HFF-Myc (cell line): ENCODE measurements at regions not wholly inside any gene's neighbourhood (a gene's known extent, or its start where the extent isn't known, plus 50 kb on each side); places are given as distances from the start of the nearest gene placed in this dataset.

Experiments used
- DNase-seq: peaks from one replicate; pipeline ENCODE4 v3.0.0-alpha.2; 2011; ENCODE audit warnings: low read depth; ENCODE audit errors: extremely low read depth
- H3K4me3 ChIP-seq: replicated peaks from 2 replicates; pipeline ENCODE4 v1.5.1; 2011; ENCODE audit warnings: low read depth, mild to moderate bottlenecking, control low read depth, low read length
- CTCF ChIP-seq: IDR thresholded peaks from 2 replicates; pipeline ENCODE4 v1.5.1; 2012; ENCODE audit warnings: mild to moderate bottlenecking, low read depth, low read length, control low read depth; ENCODE audit errors: missing control alignments

- no peak for DNase-seq
- no peak for TF ChIP-seq CTCF
- no peak overlapping the region for H3K4me3 ChIP-seq
Measured at GRCh38 chr15:35301088-35301487, 216.0 kb upstream of the NANOGP8 start.

DNA sequence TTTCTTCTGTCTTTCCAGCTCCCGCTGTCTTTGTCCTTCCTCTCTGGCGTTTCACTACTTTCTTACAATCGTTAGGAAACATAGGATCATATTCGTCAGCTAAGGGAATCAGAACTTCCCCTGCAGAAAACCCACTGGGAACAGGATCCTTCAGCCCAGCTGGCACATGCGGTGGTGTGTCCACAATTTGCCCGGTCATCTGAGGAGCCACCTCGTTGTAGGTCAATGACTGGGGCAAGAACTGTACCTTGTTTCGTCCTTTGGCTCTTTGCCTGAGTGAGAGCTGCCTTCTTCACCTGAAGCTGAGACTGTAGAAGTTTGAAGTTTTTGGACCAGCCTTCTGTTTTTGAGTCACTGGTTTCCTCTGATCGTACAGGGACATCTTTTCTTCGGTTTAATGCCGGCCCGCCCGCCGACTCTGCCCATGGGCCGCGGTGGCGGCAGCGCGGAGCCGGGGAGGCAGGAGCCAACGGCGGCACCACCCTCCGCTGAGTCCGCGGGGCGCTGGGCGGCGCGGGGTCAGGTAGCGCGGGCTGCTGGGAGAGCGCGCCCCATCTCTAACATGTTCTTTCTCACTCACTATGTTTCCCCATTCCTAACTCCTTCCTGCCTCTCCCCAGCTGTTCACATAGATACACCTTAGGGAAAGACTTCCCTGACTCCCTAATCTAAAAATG lies 214.1 kb upstream of the NANOGP8 start:
- H3K4me3 ChIP-seq, result no peak overlapping the region
- TF ChIP-seq CTCF, result no peak
- no peak for DNase-seq

GRCh38 chr15:35298509-35298908 lies 213.4 kb upstream of the NANOGP8 start:
- no peak for TF ChIP-seq CTCF
- H3K4me3 ChIP-seq, result no peak overlapping the region
- DNase-seq, result no peak

GRCh38 chr15:35293353-35294130 lies 208.4 kb upstream of the NANOGP8 start:
- TF ChIP-seq CTCF, result peak; percentile 14
- no peak for DNase-seq
- H3K4me3 ChIP-seq, result no peak overlapping the region

GRCh38 chr15:35290301-35290721 lies 205.2 kb upstream of the NANOGP8 start:
- TF ChIP-seq CTCF, result no peak
- no peak for DNase-seq
- no peak overlapping the region for H3K4me3 ChIP-seq

DNA sequence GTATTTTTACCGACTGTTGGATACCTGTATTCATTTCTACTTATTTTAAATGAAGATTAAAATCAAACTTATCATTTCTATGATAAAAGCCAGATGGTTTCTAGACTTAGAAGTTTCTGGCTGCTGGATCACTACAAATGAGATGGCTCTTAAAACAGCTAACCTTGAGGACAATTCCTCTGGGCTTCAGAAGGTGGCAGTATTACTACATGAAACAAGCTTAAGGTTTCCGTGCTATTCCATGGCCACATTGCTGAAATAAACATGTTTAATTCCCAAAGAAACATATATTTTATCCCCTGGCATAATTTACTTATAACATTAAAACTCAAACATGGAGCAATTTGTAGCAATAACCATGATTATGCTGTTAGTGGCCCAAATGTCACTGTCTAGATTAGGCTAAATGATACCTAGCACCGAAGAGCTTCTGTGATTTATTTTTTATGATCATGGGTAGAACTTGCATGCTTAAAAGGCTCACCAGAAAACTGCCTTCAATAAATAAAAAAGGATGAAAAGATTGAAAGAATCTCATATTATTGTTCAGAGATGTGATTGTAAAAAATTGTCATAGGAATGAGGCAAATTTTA lies 204.0 kb upstream of the NANOGP8 start:
- no peak overlapping the region for H3K4me3 ChIP-seq
- DNase-seq, result peak; percentile 59
- TF ChIP-seq CTCF, result peak; percentile 71
